NCI-H460 (cell line): ENCODE measurements at regions not wholly inside any gene's neighbourhood (a gene's known extent, or its start where the extent isn't known, plus 50 kb on each side); places are given as distances from the start of the nearest gene placed in this dataset.
A peak's percentile ranks its signal among the peaks of the same experiment; 100 is the strongest.

Source experiments
- DNase-seq: peaks from one replicate; pipeline ENCODE4 v3.0.0-alpha.2; 2016; ENCODE audit warnings: low read depth; ENCODE audit errors: extremely low read depth

- DNase-seq, result no peak
Measured at GRCh38 chr3:14334936-14335335, 67.5 kb upstream of the SLC6A6 start.

- no peak for DNase-seq
Measured at GRCh38 chr3:14335774-14336748, 66.3 kb upstream of the SLC6A6 start.

- DNase-seq, result no peak
Measured at GRCh38 chr3:14336749-14337598, 65.4 kb upstream of the SLC6A6 start.

GRCh38 chr3:14337828-14338227 lies 64.6 kb upstream of the SLC6A6 start:
- no peak for DNase-seq

GRCh38 chr3:14338242-14338641 lies 64.2 kb upstream of the SLC6A6 start:
- DNase-seq, result no peak

- no peak for DNase-seq
Measured at GRCh38 chr3:14338898-14339458, 63.4 kb upstream of the SLC6A6 start.

- DNase-seq, result no peak
Measured at GRCh38 chr3:14340960-14341708, 61.3 kb upstream of the SLC6A6 start.

DNA sequence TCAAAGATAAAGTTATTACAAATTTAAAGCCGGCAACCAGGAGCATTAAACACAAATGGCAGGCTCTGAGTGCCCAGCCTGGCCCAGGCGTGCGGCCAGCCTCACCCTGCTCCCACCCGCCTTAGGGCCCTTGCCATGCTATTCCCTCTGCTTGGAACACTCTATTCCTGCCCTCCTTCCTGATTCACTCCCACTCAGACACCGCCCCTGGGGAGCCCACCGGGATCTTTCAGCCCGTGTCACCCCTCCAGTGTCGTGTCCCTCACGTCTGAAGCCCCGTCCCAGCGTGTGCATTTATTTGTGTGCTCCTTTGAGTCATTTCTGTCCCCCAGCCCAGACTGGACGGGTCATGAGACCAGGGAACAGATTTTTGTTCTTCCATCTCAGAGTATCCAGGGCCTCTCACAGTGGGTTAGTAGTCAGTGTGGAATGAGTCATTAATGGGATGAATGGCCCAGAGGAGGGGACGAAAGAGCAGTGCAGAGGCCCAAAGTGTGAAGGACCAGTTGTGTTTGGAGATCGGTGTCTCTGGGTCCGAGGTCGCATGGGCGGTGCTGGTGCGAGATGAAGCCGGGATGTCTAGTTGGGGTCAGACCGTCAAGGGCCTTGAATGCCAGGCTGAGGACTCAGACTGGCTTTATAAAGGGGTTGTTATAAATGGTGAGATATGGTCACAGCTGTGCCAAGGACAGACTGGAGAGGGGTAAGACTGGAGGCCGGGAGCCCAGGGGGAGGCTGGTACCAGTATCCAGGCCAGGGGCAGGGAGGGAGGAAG lies 58.9 kb upstream of the SLC6A6 start:
- DNase-seq, result no peak

- DNase-seq, result no peak
Measured at GRCh38 chr3:14344351-14344750, 58.1 kb upstream of the SLC6A6 start.

DNA sequence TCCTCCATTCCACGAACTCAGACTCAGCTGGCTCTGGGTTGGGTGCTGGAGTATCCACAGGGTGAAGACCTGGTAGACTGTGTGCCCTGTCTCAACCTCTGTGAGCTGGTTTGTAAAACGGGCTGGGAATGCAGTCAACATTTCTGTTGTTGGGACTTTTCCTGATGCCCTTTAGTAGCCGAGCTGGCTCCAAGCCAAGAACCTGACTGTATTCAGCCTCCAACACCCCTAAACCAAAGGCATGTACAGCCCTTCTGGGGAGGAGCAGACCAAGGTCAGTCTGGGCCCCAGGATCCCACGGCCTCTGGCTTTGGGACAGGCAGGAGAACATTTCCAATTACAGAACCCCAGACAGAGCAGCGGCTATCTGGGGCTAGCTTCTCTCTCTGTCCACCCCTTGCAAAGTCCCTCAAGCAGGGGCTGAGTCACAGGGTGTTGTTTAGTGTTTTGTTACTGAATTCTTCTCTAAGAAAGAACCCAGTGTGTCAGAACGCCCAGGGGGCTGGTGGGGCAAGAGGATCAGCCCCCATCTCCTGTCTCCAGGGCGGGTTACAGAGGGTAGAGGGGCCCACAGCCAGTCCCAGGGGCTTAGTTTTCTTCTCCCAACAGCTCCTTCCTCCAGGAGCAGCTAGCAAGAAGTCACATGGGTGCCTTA lies 56.8 kb upstream of the SLC6A6 start:
- no peak for DNase-seq

GRCh38 chr3:14346191-14346590 lies 56.2 kb upstream of the SLC6A6 start:
- no peak for DNase-seq

- DNase-seq, result no peak
Measured at GRCh38 chr3:14346642-14347041, 55.8 kb upstream of the SLC6A6 start.

- DNase-seq, result no peak
Measured at GRCh38 chr3:14347110-14347509, 55.3 kb upstream of the SLC6A6 start.

DNA sequence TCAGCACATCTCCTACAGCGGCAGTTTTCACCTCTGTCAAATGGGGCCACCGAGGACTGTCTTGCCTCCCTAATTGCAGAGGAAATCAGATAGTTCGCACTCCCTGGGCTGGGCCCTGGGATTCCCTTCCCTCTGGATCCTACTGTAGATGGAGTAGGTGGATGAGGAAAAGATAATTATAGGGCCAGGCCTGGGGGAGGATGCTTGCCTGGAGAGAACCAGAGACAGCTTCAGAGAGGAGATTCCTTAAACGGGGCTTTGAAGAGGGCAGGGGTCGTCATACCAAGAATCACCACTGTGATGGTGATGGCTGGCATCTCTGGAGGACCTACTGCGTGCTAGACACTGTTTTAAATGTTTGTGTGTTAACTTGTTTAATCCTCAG lies 50.8 kb upstream of the SLC6A6 start:
- no peak for DNase-seq

DNA sequence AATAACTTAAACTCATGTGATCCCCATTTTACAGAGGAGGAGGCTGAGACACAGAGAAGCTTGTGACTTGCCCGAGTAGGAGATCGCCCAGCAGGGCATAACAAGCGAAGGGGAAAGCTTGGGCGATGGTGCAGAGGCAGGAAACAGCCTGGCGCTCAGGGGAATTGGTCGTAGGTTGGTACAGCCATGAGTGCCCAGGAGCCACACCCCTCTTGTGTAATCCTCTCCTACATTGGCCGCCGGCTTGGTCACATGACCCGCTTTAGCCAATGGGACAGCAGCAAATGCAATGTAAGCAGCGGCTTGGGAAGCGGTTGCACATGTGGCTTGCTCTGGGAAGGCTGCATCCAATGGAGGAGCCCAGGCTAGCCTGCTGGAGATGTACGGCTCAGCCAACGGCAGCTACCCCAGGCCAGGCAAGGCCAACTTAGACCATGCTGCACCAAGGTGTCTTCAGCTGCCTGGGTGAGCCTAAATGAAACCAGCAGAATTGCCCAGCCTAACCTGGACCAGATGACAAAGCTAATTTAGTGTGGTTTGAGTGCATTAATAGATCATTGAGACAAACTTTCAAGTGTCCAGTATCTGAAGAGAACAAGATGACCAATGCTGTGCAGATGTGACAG lies 50.3 kb upstream of the SLC6A6 start:
- DNase-seq, result peak; percentile 72
